Spleen (tissue), 7 donors: ENCODE measurements at regions not wholly inside any gene's neighbourhood (a gene's known extent, or its start where the extent isn't known, plus 50 kb on each side); places are given as distances from the start of the nearest gene placed in this dataset.

Experiments
- CTCF ChIP-seq, 11 experiments: fragments of 200-600 bp in 7 of 11; fragments of 450-650 bp in 4 of 11; sonication (generic) in 4 of 11; IDR thresholded peaks in 8 of 11; conservative IDR thresholded peaks in 3 of 11; 1 replicate in 7 of 11; 2 replicates in 4 of 11; pipeline versions ENCODE4 v1.4.0 to v1.8.0; 2016 to 2021; ENCODE audit warnings: antibody characterized with exemption in 11 of 11, inconsistent platforms in 4 of 11, mild to moderate bottlenecking in 1 of 11
- POLR2A ChIP-seq, 3 donors: fragments of 450-650 bp; IDR thresholded peaks; one replicate each; pipeline ENCODE4 v1.5.1; 2017; ENCODE audit warnings: antibody characterized with exemption in 3 of 3, mild to moderate bottlenecking in 1 of 3
- POLR2AphosphoS5 ChIP-seq, 3 donors: sonication (generic); formaldehyde crosslinking; IDR thresholded peaks; one replicate each; pipeline ENCODE4 v1.5.1; 2017; ENCODE audit warnings: antibody characterized with exemption in 3 of 3
- donor health status: DM: no; HTN: no; CAD: no; lungs with moderate emphysema.
- donor health status: DM: no; HTN: no; CAD: no.
- donor health status: DM: no; HTN: no; CAD: no.

- TF ChIP-seq CTCF (IDR thresholded peaks at IDR 0.05 in 8 of 11, conservative IDR thresholded peaks at IDR 0.05 in 3 of 11) (no peak), POLR2AphosphoS5 (IDR thresholded peaks at IDR 0.05) (no peak), POLR2A (IDR thresholded peaks at IDR 0.05) (no peak)
Measured at GRCh38 chr2:122506620-122507019, 751.2 kb downstream of the TSN start.
